Osteoblast (primary cell): ENCODE measurements at regions not wholly inside any gene's neighbourhood (a gene's known extent, or its start where the extent isn't known, plus 50 kb on each side); places are given as distances from the start of the nearest gene placed in this dataset.
"Not testable (repeated sequence)": the region's sequence is repeated elsewhere in the genome, so short reads cannot be mapped to it uniquely, and the experiment has no call there.

Experiments
- DNase-seq: peaks from one replicate; pipeline ENCODE4 v3.0.0; 2011; ENCODE audit warnings: low spot score, mixed read lengths; ENCODE audit not compliant: insufficient read length; ENCODE audit errors: missing footprints
- H2AFZ ChIP-seq: 2 replicates; pipeline ENCODE4 v1.6.0; 2011; ENCODE audit warnings: mild to moderate bottlenecking, low read length
- H3K27ac ChIP-seq: 2 replicates; pipeline ENCODE4 v1.5.1; 2011; ENCODE audit warnings: mild to moderate bottlenecking, low read depth, low read length, moderate library complexity
- H3K27me3 ChIP-seq: 2 replicates; pipeline ENCODE4 v1.6.0; 2012; ENCODE audit warnings: mild to moderate bottlenecking, control low read depth, inconsistent platforms, low read length, moderate library complexity; ENCODE audit not compliant: insufficient read depth
- H3K36me3 ChIP-seq: 2 replicates; pipeline ENCODE4 v1.5.1; 2011; ENCODE audit warnings: mild to moderate bottlenecking, low read length, control low read depth, moderate library complexity; ENCODE audit not compliant: insufficient read depth
- H3K4me1 ChIP-seq: 2 replicates; pipeline ENCODE4 v1.5.1; 2011; ENCODE audit warnings: mild to moderate bottlenecking, low read length, control low read depth, moderate library complexity; ENCODE audit not compliant: insufficient read depth
- H3K4me2 ChIP-seq: 2 replicates; pipeline ENCODE4 v1.6.0; 2011; ENCODE audit warnings: mild to moderate bottlenecking, low read length; ENCODE audit not compliant: insufficient read depth
- H3K4me3 ChIP-seq: fragments of 200-600 bp; sonication (generic); 3 replicates; pipeline ENCODE4 v1.5.1; 2012; ENCODE audit warnings: mild to moderate bottlenecking, low read length, inconsistent platforms; ENCODE audit not compliant: insufficient read depth
- H3K79me2 ChIP-seq: 2 replicates; pipeline ENCODE4 v1.6.0; 2012; ENCODE audit warnings: mild to moderate bottlenecking, low read length, control low read depth, inconsistent platforms; ENCODE audit not compliant: insufficient read depth
- H3K9me3 ChIP-seq: 2 replicates; pipeline ENCODE4 v1.5.1; 2011; ENCODE audit warnings: low read depth, low read length, control low read depth
- H4K20me1 ChIP-seq: 2 replicates; pipeline ENCODE4 v1.6.0; 2012; ENCODE audit warnings: mild to moderate bottlenecking, low read length, control low read depth; ENCODE audit not compliant: insufficient read depth
- CTCF ChIP-seq: IDR thresholded peaks from 2 replicates; pipeline ENCODE4 v1.5.1; 2011; ENCODE audit warnings: mild to moderate bottlenecking, low read depth, low read length, moderate library complexity; ENCODE audit errors: extremely low read depth

GRCh38 chr3:166433060-166433459 is 595.8 kb upstream of the BCHE start:
- no peaks in the 10 kb centered on the region for H3K27me3 ChIP-seq
- no peaks in the 10 kb centered on the region for H3K9me3 ChIP-seq
- no peak overlapping the region for H3K4me3 ChIP-seq
- DNase-seq = no peak
- H2AFZ ChIP-seq = no peak overlapping the region
- H3K27ac ChIP-seq = no peak overlapping the region
- H3K79me2 ChIP-seq = no peaks in the 10 kb centered on the region
- no peaks in the 10 kb centered on the region for H4K20me1 ChIP-seq
- no peak overlapping the region for H3K4me2 ChIP-seq
- H3K36me3 ChIP-seq = no peaks in the 10 kb centered on the region
- no peaks in the 10 kb centered on the region for H3K4me1 ChIP-seq
- no peak for TF ChIP-seq CTCF

GRCh38 chr3:166425900-166426611 is 588.8 kb upstream of the BCHE start:
- DNase-seq = no peak
- Histone ChIP-seq H3K9me3 (peaks cover 2% of the 10 kb centered on the region), H3K27ac (no peak overlapping the region), H3K27me3 (no peaks in the 10 kb centered on the region), H4K20me1 (no peaks in the 10 kb centered on the region), H3K79me2 (no peaks in the 10 kb centered on the region), H3K4me2 (no peak overlapping the region), H2AFZ (no peak overlapping the region), H3K4me1 (no peaks in the 10 kb centered on the region), H3K4me3 (no peak overlapping the region), H3K36me3 (no peaks in the 10 kb centered on the region)
- TF ChIP-seq CTCF = no peak

- DNase-seq = no peak
- H3K36me3 ChIP-seq = no peaks in the 10 kb centered on the region
- H3K4me2 ChIP-seq = no peak overlapping the region
- no peak overlapping the region for H3K27ac ChIP-seq
- H3K27me3 ChIP-seq = no peaks in the 10 kb centered on the region
- H3K4me1 ChIP-seq = no peaks in the 10 kb centered on the region
- H3K9me3 ChIP-seq = peaks cover 2% of the 10 kb centered on the region
- no peak overlapping the region for H3K4me3 ChIP-seq
- H4K20me1 ChIP-seq = no peaks in the 10 kb centered on the region
- no peak for TF ChIP-seq CTCF
- no peak overlapping the region for H2AFZ ChIP-seq
- no peaks in the 10 kb centered on the region for H3K79me2 ChIP-seq
Observed at GRCh38 chr3:166425021-166425420, 587.8 kb upstream of the BCHE start.

GRCh38 chr3:166423824-166424513 is 586.7 kb upstream of the BCHE start:
- not testable (repeated sequence) for H3K79me2 ChIP-seq, H3K4me1 ChIP-seq, DNase-seq, H3K27me3 ChIP-seq, H2AFZ ChIP-seq, H3K4me3 ChIP-seq, H3K36me3 ChIP-seq, H4K20me1 ChIP-seq, H3K9me3 ChIP-seq, H3K27ac ChIP-seq, H3K4me2 ChIP-seq
